Neutrophil (primary cell): ENCODE measurements at regions not wholly inside any gene's neighbourhood (a gene's known extent, or its start where the extent isn't known, plus 50 kb on each side); places are given as distances from the start of the nearest gene placed in this dataset.

Experiments
- H3K27ac ChIP-seq: fragments of 200-600 bp; sonication (generic); 2 replicates; pipeline ENCODE4 v1.5.1; 2016; ENCODE audit warnings: mild to moderate bottlenecking, moderate library complexity
- H3K27me3 ChIP-seq: fragments of 200-600 bp; sonication (generic); 2 replicates; pipeline ENCODE4 v1.6.0; 2016; ENCODE audit warnings: mild to moderate bottlenecking
- H3K36me3 ChIP-seq: fragments of 200-600 bp; sonication (generic); 2 replicates; pipeline ENCODE4 v1.5.1; 2017
- H3K4me1 ChIP-seq, 2 experiments: fragments of 200-600 bp in 1 of 2; sonication (generic) in 1 of 2; 1 replicate in 1 of 2; 2 replicates in 1 of 2; pipeline versions ENCODE4 v1.5.1 to v1.6.1; 2013 to 2016; ENCODE audit warnings: low read depth in 1 of 2, low read length in 1 of 2, mild to moderate bottlenecking in 1 of 2, moderate library complexity in 1 of 2; ENCODE audit not compliant: control insufficient read depth in 1 of 2, insufficient read depth in 1 of 2
- H3K4me3 ChIP-seq, 2 experiments: fragments of 200-600 bp in 1 of 2; sonication (generic) in 1 of 2; 1 replicate in 1 of 2; 2 replicates in 1 of 2; pipeline ENCODE4 v1.5.1; 2013 to 2016; ENCODE audit warnings: low read depth in 1 of 2, low read length in 1 of 2, mild to moderate bottlenecking in 1 of 2, moderate library complexity in 1 of 2
- H3K9me3 ChIP-seq: fragments of 200-600 bp; sonication (generic); 2 replicates; pipeline ENCODE4 v1.5.1; 2016
- CTCF ChIP-seq: fragments of 200-600 bp; sonication (generic); IDR thresholded peaks from 2 replicates; pipeline ENCODE4 v1.5.1; 2016; ENCODE audit warnings: antibody characterized with exemption

- H3K4me1 ChIP-seq = no peaks in the 10 kb centered on the region
- no peaks in the 10 kb centered on the region for H3K9me3 ChIP-seq
- no peak for TF ChIP-seq CTCF
- H3K27me3 ChIP-seq = peaks cover 68% of the 10 kb centered on the region
- no peak overlapping the region for H3K4me3 ChIP-seq
- no peaks in the 10 kb centered on the region for H3K36me3 ChIP-seq
- no peak overlapping the region for H3K27ac ChIP-seq
These were observed 70.0 kb upstream of the GALNT9 start for GRCh38 chr12:132399092-132400010.

GRCh38 chr12:132398386-132398991 is 69.1 kb upstream of the GALNT9 start:
- H3K27ac ChIP-seq = no peak overlapping the region
- peaks cover 68% of the 10 kb centered on the region for H3K27me3 ChIP-seq
- no peaks in the 10 kb centered on the region for H3K36me3 ChIP-seq
- H3K4me3 ChIP-seq = no peak overlapping the region
- no peaks in the 10 kb centered on the region for H3K9me3 ChIP-seq
- H3K4me1 ChIP-seq = no peaks in the 10 kb centered on the region
- TF ChIP-seq CTCF = no peak

- peaks cover 66% of the 10 kb centered on the region for H3K27me3 ChIP-seq
- TF ChIP-seq CTCF = no peak
- no peak overlapping the region for H3K4me3 ChIP-seq
- H3K9me3 ChIP-seq = no peaks in the 10 kb centered on the region
- H3K4me1 ChIP-seq = no peaks in the 10 kb centered on the region
- H3K36me3 ChIP-seq = no peaks in the 10 kb centered on the region
- no peak overlapping the region for H3K27ac ChIP-seq
These were observed 68.6 kb upstream of the GALNT9 start for GRCh38 chr12:132397934-132398385.

- Histone ChIP-seq H3K36me3 (no peaks in the 10 kb centered on the region), H3K27me3 (peaks cover 65% of the 10 kb centered on the region), H3K4me1 (no peaks in the 10 kb centered on the region), H3K27ac (no peak overlapping the region), H3K9me3 (no peaks in the 10 kb centered on the region), H3K4me3 (no peak overlapping the region)
- no peak for TF ChIP-seq CTCF
These were observed 68.0 kb upstream of the GALNT9 start for GRCh38 chr12:132397152-132397933.

- Histone ChIP-seq H3K4me1 (no peaks in the 10 kb centered on the region), H3K36me3 (no peaks in the 10 kb centered on the region), H3K27ac (no peak overlapping the region), H3K9me3 (no peaks in the 10 kb centered on the region), H3K4me3 (no peak overlapping the region), H3K27me3 (peaks cover 64% of the 10 kb centered on the region)
- TF ChIP-seq CTCF = no peak
These were observed 67.3 kb upstream of the GALNT9 start for GRCh38 chr12:132396657-132397056.
